ENCODE measurements at regions not wholly inside any gene's neighbourhood (a gene's known extent, or its start where the extent isn't known, plus 50 kb on each side); places are given as distances from the start of the nearest gene placed in this dataset.
"Not testable (repeated sequence)": the region's sequence is repeated elsewhere in the genome, so short reads cannot be mapped to it uniquely, and the experiment has no call there.

DNA sequence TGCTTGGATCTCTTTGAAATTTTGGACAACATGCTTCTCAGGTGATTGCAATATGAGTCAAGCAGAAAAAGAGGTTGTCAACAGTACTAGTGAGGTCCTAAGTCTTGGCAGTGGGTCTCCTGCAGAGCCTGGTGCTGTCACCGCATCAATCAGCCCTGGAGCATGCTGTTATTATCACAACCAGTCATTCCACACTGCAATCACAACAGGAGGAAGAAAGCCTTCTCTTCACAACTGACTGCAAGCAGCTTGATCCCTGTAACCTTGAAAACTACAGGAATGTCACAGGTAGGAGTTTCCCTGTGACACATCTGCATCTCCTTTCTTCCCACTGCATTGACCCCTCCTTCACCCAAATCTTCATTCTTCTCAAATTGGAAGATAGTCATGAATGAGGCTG, 451.1 kb upstream of the ATP11B start:
- no TSS peak for BruUV-seq (replicated peaks)
- TF ChIP-seq FOS (IDR thresholded peaks at IDR 0.05; ENCODE audit: borderline replicate concordance, insufficient read depth, low read length) (no peak), JUN (IDR thresholded peaks at IDR 0.05; ENCODE audit: borderline replicate concordance, insufficient read depth, insufficient read length, low read depth) (no peak), CTCF (IDR thresholded peaks at IDR 0.05; ENCODE audit: extremely low read depth in 1 of 2, insufficient read depth in 1 of 2, low read depth in 1 of 2, low read length in 2 of 2) (no peak), EZH2 (IDR thresholded peaks at IDR 0.05; ENCODE audit: borderline replicate concordance, low read depth, low read length, severe bottlenecking) (no peak), MYC (IDR thresholded peaks at IDR 0.05; ENCODE audit: low read depth, low read length) (no peak), GATA2 (IDR thresholded peaks at IDR 0.05; ENCODE audit: insufficient read depth, insufficient read length, low read depth, low read length) (no peak), POLR2AphosphoS5 (IDR thresholded peaks at IDR 0.05; ENCODE audit: insufficient read depth, low read depth, low read length) (no peak), POLR2A (IDR thresholded peaks at IDR 0.05; ENCODE audit: low read depth, low read length) (no peak)
- TF ChIP-seq, protein P1, sequence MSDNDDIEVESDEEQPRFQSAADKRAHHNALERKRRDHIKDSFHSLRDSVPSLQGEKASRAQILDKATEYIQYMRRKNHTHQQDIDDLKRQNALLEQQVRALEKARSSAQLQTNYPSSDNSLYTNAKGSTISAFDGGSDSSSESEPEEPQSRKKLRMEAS (IDR thresholded peaks at IDR 0.05; ENCODE audit: insufficient read depth, insufficient read length): no peak
- H3K4me2 ChIP-seq (ENCODE audit: insufficient read depth, low read length): no peak overlapping the region
- H2AFZ ChIP-seq (ENCODE audit: low read depth, low read length): no peak overlapping the region
- no peaks in the 10 kb centered on the region for H3K9me3 ChIP-seq (replicated peaks; ENCODE audit: control insufficient read depth, insufficient read depth, low read length)
- H3K27me3 ChIP-seq (ENCODE audit: control insufficient read depth in 2 of 2, insufficient read depth in 2 of 2, low read length in 2 of 2): no peaks in the 10 kb centered on the region
- H3K27ac ChIP-seq (ENCODE audit: insufficient read depth, low read depth, low read length): no peak overlapping the region
- H3K4me1 ChIP-seq (ENCODE audit: control insufficient read depth, extremely low read depth, insufficient read depth, low read length): no peaks in the 10 kb centered on the region
- dilution Hi-C loops (cut with MboI; ENCODE audit: extremely low pct_ligation_motif_present, low sequenced_read_pairs) (no loop called here), intact Hi-C loops (cut with micrococcal nuclease) (no loop called here)
- FAIRE-seq: no peak
- H3K36me3 ChIP-seq (ENCODE audit: control insufficient read depth in 2 of 2, extremely low read depth in 1 of 2, insufficient read depth in 2 of 2, low read length in 2 of 2): no peaks in the 10 kb centered on the region
- H3K9ac ChIP-seq (replicated peaks; ENCODE audit: extremely low read depth, insufficient read depth, low read length): no peak overlapping the region
- CTCF ChIA-PET: no interaction called here
- H3K4me3 ChIP-seq (replicated peaks in 1 of 3; ENCODE audit: insufficient read depth in 1 of 3, low read depth in 1 of 3, low read length in 3 of 3): no peak overlapping the region
- no peaks in the 10 kb centered on the region for H3K9me1 ChIP-seq (replicated peaks; ENCODE audit: control insufficient read depth, extremely low read depth, insufficient read depth, low read length)
- POLR2A ChIA-PET: no interaction called here
- H3K79me2 ChIP-seq (ENCODE audit: control insufficient read depth, insufficient read depth, low read length): no peaks in the 10 kb centered on the region
- no peak for DNase-seq (ENCODE audit: low read depth, low spot score)
- H4K20me1 ChIP-seq (replicated peaks; ENCODE audit: control insufficient read depth, extremely low read depth, insufficient read depth, low read length): no peaks in the 10 kb centered on the region

GRCh38 chr3:182344026-182344425, 449.3 kb upstream of the ATP11B start:
- H3K9me3 ChIP-seq (replicated peaks; ENCODE audit: control insufficient read depth, insufficient read depth, low read length); H3K79me2 ChIP-seq (ENCODE audit: control insufficient read depth, insufficient read depth, low read length); H3K4me1 ChIP-seq (ENCODE audit: control insufficient read depth, extremely low read depth, insufficient read depth, low read length); FAIRE-seq; H3K27me3 ChIP-seq (ENCODE audit: control insufficient read depth in 2 of 2, insufficient read depth in 2 of 2, low read length in 2 of 2); dilution Hi-C loops (cut with MboI; ENCODE audit: extremely low pct_ligation_motif_present, low sequenced_read_pairs); H3K4me2 ChIP-seq (ENCODE audit: insufficient read depth, low read length); CTCF ChIA-PET; H3K27ac ChIP-seq (ENCODE audit: insufficient read depth, low read depth, low read length); H2AFZ ChIP-seq (ENCODE audit: low read depth, low read length); H4K20me1 ChIP-seq (replicated peaks; ENCODE audit: control insufficient read depth, extremely low read depth, insufficient read depth, low read length); intact Hi-C loops (cut with micrococcal nuclease); DNase-seq (ENCODE audit: low read depth, low spot score); BruUV-seq (replicated peaks); H3K36me3 ChIP-seq (ENCODE audit: control insufficient read depth in 2 of 2, extremely low read depth in 1 of 2, insufficient read depth in 2 of 2, low read length in 2 of 2); H3K9me1 ChIP-seq (replicated peaks; ENCODE audit: control insufficient read depth, extremely low read depth, insufficient read depth, low read length); H3K9ac ChIP-seq (replicated peaks; ENCODE audit: extremely low read depth, insufficient read depth, low read length); POLR2A ChIA-PET; H3K4me3 ChIP-seq (replicated peaks in 1 of 3; ENCODE audit: insufficient read depth in 1 of 3, low read depth in 1 of 3, low read length in 3 of 3): not testable (repeated sequence)
